ENCODE measurements at regions not wholly inside any gene's neighbourhood (a gene's known extent, or its start where the extent isn't known, plus 50 kb on each side); places are given as distances from the start of the nearest gene placed in this dataset.

DNA sequence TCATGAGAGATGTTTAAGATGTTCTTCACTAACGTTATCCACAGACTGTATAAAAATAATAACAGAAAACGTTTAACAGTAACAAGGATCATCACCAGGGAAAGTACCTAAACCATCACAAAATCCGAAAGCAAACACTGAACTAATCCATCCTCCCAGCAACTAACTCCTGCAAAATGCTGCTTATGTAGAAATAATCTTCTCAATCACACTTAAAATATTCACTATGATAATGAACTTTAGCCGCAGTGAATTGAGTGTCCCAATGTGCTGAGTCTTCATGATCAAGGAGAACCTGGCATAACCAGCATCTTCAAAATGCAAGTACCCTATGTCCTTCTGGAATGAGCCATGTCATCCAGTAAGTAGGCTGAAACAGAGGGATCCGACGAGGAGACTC, 166.1 kb downstream of the LTN1 start:
- DNase-seq (ENCODE audit: low read depth), result no peak

DNA sequence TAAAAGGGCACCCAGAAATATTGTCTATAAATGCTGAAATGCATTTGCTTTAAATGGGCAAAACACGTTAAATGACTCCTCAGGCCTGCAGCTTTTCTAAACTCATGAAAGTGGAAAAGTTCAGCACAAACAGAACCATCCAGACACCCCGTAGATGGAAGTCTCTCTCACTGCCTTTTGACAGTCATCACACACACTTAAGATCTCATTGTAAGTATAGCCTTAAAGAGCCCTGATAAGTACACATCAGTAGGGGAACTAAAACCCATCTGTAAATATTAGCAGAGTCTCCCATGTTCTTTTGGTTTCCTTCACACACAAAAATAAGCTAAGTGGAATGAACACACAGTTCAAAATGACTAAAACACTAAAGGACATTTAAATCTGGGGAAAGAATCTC, 166.7 kb downstream of the LTN1 start:
- no peak for DNase-seq (ENCODE audit: low read depth)

DNA sequence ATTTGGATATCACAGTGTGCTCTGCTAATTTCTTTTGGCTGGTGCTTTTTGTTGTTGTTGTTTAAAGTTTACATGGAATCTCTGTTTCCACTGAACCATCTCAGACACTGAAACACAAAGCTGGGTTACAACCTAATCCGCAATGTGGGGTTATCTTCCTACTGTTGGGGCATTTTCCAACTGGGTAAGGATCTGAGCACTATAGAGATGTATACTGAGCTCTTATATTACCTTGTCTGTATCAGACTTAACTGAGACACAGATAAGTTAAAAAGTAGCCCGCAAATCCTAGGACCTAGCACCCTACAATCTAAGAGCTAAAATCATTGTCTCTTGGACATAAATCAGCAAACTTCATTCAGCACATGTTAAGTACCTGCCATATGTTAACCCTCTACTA, 169.2 kb downstream of the LTN1 start:
- no peak for DNase-seq (ENCODE audit: low read depth)

DNA sequence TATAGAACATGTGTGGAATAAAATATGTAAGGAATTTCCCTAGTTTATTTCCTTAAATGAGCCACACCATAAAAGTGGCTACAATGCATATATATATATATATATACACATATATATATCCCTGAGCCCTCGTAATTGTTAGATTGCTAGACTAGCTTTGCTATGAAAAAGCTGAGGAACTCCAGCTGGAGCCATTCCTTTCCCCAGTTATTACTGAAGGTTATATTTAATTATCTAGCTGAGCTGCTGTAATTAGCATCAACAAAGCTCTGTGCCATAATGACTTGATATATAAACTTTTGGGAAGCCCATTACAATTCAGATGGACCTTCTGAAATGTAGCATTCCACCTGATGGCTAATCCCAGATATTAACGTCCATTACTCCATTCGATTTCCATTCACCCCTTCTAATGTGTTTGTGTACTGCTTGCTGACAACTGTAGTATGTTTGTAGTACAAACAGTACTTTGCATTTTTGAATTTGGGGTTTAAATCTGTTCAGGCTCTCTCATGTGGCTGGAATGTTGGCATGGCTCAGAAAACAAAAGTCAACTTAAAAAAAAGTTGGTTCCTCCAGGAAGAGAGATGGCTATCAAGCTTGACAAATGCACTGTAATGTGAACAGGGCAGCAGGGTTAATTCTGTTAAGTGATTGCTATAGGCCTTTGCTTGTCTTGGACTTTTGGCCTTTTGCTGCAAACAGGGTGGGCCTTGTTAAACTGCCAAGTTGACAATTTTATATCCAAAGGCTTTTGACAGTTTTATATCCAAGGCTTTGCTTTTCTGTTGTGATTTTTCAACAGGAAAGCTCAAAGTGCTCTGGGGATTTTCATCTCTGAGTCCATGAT, 170.0 kb downstream of the LTN1 start:
- peak; percentile 1 for DNase-seq (ENCODE audit: low read depth)

DNA sequence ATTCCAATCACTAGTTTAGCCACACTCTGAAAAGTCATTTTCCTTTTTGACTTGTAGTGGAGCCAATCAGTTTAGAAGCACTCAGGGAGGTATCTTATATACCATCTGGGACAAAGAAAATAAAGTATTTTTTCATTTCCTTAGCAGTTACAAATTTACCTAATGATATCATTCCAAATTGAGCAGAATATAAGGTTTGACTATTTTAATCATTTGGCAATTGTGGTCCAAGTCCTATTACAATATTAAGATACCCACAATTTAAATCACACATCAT, 170.6 kb downstream of the LTN1 start:
- DNase-seq (ENCODE audit: low read depth), result no peak

DNA sequence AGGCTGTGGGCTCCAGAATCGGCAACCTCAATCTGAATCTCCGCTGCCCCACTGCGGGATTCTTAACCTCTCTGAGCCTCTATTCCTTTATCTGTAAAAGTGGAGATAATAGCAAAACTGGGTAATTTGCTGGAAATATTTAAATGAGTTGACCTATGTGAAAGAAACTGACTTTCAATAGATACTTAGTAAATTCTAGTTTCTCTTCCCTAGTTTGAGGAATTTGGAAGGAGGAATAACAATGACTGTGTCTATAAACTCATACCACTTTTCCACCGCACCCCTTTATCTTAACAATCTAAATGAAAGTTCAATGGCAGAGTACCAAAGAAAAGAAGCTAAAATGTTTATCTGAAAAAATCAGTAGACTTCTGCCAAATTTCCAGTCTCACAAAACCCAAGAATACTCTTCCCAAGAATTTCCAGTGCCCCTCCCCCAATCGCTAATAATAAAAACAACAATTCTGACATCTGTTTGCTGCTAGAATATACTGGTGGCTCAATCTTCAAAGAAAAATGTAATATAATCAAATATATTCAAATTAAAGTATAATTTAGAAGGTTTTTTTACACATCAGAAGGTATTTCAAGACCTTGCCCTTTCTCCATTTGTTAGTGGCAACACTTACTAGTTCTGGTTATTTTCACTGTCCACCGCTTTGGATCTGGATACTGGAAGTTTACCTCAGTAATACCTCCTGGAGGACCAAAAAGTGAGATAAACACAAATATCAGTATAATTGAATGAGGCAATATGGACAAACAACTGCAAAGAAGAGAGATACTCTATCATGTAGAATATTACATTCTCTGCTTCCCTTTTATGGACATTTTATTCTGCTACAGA, 171.2 kb downstream of the LTN1 start:
- DNase-seq (ENCODE audit: low read depth), result no peak

DNA sequence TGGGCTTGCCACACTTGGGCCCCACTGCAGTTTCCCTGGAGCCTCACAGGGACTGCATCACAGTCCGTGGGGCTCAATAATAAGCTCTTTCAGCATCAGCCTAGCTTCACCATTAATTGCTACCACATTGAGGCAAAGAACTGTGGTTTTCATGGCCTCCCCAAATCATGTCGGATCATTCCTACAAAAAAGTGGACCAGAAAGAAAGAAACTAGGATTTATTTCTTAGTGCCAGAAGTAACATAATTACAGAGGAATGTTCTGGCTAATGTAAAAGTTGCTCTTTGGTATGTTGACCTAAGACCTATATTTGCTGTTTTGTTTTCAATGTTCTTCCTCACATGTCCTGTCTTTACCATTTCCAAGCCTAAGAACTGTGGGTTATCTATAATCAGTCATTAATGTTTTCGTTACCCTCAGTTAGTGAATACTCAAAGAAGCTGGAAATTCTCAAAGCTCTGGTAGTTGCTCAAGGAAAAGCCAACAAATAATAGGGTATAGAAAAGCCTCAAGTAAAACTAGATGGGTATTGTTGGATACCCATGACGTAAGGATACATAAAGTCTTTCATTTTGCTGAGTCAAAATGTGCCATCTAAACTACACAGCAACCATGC, 173.9 kb downstream of the LTN1 start:
- DNase-seq (ENCODE audit: low read depth), result no peak

DNA sequence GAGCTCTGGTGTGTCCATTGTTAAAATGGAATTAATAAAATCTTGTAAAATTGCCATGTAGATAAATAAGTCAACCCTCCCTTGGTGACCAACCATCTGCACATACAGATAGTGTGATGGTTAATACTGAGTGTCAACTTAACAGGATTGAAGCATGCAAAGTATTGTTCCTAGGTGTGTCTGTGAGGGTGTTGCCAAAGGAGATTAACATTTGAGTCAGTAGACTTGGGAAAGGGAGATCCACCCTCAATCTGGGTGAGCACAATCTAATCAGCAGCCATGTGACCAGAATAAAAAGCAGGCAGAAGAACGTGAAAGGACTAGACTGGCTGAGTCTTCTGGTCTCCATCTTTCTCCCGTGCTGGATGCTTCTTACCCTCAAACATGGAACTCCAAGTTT, 174.8 kb downstream of the LTN1 start:
- DNase-seq (ENCODE audit: low read depth), result no peak

DNA sequence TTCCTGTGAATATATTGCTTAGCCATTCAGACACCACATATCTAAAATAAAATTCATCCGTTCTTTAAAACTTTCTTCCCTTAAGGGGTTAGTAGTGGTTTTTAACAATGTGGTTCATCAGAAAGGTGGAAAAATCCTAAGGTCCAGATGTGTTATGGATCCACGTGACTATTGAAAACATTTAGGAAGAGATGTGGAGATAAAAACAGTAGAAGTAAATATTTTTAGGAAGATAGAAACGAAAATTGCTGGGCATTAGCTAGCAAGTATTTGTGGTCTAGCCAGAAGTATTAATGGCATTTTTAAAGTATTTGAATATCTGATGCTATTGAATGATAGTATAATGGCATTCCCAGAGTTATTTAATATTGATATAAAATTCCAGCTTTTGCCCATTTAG, 180.8 kb downstream of the LTN1 start:
- DNase-seq (ENCODE audit: low read depth), result no peak

DNA sequence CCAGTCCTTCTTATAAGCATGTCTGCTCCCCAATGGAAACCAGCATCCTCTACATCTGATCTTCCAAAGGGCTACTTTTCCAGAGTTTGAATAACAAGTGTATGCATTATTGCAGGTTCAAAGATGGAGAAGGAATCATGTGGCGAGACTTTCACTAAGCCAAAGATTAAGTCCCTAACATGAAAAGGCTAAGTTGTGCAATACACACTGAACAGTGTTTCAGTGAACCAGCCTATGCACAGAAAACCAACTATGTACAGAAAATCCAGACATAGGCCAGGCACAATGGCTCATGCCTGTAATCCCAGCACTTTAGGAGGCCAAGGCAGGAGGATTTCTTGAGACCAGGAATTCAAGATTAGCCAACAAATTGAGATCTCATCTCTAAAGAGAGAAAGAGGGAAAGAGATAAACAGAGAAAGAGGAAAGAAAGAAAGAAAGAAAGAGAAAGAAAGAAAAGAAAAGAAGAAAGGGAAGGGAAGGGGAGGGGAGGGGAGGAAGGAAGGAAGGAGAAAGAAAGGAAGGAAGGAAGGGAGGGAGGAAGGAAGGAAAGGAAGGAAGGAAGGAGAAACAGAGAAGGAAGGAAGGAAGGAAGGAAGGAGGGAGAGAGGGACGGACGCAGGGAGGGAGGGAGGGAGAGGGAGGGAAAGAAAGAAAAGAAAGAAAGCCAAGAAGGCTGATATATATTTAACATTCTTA, 181.7 kb downstream of the LTN1 start:
- DNase-seq (ENCODE audit: low read depth), result no peak

DNA sequence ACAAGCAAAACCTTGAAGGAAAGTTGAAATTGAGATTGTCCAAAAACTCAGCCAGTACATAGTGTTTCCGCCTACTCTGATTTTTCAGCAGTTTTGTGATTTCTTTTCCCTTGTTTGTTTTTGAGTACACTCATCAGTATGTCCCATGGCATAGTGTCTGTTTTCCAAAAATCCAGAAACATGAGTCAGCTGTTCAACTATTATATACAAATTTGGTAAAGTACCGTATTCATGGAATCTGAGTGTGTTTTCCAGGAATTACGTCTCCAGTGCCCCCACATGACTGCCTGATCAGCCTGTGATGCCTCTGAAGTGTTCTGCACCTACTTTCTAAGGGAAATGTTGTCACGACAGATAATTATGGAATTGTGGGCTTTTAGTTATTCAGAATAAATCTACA, 186.8 kb downstream of the LTN1 start:
- DNase-seq (ENCODE audit: low read depth), result peak; percentile 55

DNA sequence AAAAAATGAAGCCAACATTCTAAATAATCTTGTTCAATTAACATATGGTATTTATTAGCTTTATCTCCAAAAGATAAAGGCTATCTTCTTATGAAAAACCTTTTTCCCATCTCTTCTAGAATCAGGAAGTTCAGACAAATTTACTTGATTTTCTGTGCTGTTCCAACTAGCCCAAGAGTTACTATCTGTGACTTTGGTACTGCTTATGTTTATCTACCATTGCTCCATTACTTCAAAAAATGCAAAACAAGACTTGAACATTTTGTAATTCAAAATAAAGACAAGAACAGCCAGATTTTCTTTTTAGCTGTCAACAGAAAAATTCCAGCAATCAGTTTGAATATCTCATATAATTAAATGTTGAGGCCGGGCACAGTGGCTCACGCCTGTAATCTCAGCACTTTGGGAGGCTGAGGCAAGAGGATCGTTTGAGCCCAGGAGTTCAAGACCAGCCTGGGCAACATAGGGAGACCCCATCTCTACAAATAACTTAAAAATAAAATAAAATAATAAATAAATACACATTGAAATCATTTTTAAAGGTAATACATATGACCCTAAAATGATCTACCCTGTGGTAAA, 188.5 kb downstream of the LTN1 start:
- DNase-seq (ENCODE audit: low read depth), result no peak

DNA sequence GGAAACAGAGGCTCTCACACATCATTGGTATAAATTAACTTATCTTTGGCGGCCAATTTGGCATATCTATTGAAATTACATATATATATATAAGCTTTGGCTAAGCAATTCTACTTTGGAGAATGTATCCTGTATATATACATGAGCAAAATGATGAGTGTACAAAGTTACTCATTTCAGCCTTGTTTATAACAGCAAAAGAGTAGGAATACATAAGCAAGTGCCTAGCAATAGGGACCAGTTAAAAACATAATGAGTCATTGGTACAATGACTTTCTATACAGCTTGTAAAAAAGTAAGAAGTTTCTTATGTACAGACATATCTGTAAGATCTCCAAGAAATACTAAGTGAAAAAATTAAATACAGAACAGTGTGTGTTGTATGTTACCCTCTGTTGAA, 190.8 kb downstream of the LTN1 start:
- peak; percentile 51 for DNase-seq (ENCODE audit: low read depth)

DNA sequence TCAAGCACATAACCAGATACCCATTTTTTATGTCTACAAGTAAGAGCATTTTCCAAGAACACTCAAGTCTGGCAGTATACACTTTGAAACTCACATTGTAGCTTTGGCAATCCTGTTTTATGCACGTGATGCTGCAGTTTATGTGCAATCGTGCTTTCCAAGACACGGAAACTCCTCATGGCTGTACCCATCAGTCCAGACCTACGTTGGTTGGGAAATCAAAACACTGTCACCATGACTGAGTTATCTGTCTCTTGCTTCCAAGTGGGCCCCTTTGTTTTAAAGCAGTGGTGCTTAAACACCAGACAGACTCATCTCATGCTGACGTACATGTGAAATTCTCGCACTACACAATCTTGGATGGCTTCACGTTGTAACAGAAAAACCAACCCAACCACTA, 192.8 kb downstream of the LTN1 start:
- no peak for DNase-seq (ENCODE audit: low read depth)

DNA sequence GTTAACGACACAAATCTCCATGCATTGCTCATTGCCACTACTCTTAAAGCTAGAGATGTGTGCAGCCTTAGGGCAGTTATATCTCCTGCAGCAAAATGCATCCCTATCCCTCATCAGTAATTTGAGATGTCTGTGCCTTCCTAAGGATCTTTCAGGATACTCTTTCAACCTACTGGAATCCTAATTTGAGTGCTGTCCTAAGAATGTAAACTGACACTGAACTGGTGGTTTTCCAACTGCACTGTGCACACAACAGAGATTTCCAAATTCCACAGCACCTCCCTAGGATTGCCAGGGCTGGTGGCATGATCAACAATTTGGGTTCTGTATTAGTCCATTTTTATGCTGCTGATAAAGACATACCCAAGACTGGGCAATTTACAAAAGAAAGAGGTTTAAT, 193.9 kb downstream of the LTN1 start:
- DNase-seq (ENCODE audit: low read depth), result no peak

DNA sequence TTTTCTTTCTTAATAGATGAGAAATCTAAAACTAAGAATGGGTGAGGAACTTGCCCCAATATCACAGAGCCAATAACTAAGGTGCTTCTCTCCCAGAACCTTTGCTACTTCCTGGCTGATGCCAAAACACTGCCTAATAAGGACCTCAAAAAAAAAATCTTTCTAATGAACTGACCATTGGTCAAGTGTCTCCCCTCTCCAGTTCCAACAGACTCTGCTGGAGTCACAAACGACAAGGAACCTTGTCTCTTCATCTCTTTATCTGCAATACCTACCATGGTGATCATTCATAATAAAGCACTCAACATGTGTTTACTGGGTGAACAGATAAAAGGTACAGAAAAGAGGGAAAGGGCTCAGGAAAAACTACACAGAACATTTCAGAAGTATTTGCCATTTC, 197.4 kb downstream of the LTN1 start:
- DNase-seq (ENCODE audit: low read depth), result no peak

DNA sequence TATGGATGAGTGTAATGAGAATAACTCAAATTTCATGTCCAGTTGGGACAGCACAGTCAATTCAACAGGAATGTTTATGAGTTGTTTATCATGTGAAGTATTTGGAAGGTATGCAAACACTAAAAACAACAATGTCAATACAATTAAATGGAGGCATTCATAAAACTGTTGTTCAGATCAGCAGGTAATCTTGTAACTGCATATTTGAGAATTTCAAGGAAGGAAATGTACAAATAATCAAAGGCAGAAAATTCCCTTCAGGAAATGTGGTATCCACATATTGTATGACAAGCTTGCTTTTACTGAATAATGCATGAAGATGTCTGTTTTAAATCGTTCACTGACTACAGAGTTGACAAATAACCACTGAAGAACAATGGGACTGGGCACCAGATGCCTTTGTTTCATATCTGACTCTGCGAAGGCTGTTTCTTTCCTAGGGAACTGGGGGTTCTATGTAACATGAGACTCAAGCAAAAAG, 198.3 kb downstream of the LTN1 start:
- DNase-seq (ENCODE audit: low read depth), result no peak

DNA sequence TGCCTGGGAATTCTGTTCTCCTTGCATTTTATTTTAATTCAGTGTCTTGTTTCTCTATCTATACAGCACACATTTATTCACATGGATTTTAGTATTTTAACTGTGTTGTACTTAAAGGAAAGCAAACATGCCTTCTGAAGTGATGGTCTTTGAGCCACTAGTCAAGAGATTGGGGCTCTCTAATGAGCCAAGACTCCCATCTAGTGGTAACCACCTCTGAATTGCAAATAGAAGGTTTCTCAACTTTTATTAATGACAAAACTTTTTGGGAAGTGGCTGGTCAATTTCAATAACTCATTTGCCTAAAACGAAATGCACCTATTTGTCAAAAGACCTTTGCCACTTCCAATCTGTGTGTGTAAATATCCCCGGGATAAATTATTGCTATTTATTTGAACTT, 199.6 kb downstream of the LTN1 start:
- DNase-seq (ENCODE audit: low read depth), result peak; percentile 27

DNA sequence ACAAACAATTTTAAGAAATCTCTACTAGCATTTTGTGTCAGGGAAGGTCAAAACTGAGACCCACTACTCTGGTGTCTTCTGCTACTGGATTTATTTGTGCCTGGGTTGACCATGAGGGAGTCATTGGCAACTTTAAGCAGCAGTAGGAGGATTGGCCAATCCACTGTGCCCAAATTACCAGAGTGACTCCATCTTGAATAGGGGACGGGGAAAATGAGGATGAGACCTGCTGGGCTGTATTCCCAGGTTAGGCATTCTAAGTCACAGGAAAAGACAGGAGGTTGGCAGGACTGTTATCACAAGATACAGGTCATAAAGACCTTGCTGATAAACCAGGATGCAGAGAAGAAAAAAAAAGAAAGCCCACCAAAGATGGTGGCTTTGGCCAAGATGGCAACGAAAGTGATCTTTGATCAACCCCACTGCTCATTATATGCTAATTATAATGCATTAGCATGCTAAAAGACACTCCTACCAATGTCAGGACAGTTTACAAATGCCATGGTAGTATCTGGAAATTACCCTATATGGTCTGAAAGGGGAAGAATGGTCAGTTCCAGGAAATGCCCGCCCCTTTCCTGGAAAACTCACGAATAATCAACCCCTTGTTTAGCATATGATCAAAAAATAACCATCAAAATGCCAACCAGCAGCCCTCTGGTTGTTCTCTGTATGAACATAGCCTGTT, 200.9 kb downstream of the LTN1 start:
- no peak for DNase-seq (ENCODE audit: low read depth)

DNA sequence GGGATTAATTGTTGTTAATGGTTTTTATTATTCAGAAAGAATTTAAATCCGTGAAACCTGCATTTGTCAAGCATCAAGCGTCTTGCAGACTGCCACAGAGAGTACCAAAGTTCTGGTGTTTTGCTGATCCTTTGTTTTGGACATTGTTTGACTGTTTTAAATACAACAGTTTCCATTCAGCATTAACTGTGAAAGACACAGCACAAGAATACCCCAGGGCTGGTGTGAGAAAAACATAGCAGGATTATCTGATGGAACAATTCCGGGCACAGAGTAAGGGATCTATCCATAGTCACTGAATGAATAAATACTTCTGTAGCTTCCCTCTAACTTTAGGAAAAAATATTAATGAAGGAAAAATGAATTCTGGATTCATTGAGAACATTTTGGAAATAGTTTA, 202.3 kb downstream of the LTN1 start:
- no peak for DNase-seq (ENCODE audit: low read depth)

DNA sequence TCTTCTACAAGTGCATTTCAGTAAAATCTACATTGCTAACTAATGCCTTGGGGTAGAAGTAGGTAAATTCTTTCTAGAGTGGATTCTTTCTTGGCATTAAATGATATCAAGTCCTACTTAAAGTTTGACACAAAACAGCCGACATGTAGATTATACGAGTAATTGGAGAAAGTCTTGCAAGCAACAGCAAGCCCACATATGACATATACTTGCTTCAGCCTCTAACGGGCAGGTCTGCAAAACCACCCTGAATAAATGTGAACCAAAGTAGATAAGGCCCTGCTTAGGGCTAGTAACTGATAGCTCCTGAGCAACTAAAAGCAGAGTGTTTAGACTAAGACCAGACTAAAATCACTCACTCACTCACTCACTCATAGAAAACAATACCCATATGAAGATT, 203.2 kb downstream of the LTN1 start:
- DNase-seq (ENCODE audit: low read depth), result no peak

DNA sequence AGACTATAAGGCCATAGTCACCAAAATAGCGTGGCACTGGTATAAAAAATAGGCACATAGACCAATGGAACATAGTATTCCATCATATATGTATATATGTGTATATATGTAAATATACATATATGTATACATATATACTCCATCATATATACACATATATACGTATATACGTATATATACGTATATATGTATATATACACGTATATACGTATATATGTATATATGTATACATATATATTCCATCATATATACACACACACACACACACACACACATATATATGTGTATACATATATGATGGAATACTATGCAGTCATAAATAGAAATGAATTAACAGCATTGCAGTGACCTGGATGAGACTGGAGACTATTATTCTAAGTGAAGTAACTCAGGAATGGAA, 204.6 kb downstream of the LTN1 start:
- no peak for DNase-seq (ENCODE audit: low read depth)
